ENCODE measurements at regions not wholly inside any gene's neighbourhood (a gene's known extent, or its start where the extent isn't known, plus 50 kb on each side); places are given as distances from the start of the nearest gene placed in this dataset.

GRCh38 chr10:3475367-3475766, 302.8 kb upstream of the PITRM1 start:
- Mint-ChIP-seq H3K4me1 (peaks cover 12 to 22% (median 15%) of the 10 kb centered on the region in 3 donors), H3K9me3 (peaks cover 0 to 3% (median 0%) of the 10 kb centered on the region in 3 donors), H3K27ac (no peak overlapping the region), H3K27me3 (peaks cover 5% of the 10 kb centered on the region), H3K36me3 (peaks cover 9% of the 10 kb centered on the region), H3K4me3 (no peak overlapping the region)

DNA sequence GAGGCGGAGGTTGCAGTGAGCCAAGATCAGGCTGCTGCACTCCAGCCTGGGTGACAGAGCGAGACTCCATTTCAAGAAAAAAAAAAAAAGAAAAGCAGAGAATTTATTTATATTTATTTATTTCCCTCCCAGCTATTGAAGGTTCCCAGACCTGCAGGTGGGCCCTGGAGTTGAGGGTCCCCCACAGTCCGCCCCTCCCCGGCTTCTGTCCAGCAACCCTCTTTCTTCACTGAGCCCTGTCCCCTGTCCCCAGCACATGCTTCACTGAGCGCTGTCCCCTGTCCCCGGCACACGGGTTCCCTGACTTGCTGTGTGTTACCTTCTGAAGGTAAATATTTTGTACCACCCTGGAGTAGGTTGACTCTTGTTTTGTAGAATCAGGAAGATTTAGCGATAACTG, 301.7 kb upstream of the PITRM1 start:
- H3K27ac Mint-ChIP-seq: no peak overlapping the region

DNA sequence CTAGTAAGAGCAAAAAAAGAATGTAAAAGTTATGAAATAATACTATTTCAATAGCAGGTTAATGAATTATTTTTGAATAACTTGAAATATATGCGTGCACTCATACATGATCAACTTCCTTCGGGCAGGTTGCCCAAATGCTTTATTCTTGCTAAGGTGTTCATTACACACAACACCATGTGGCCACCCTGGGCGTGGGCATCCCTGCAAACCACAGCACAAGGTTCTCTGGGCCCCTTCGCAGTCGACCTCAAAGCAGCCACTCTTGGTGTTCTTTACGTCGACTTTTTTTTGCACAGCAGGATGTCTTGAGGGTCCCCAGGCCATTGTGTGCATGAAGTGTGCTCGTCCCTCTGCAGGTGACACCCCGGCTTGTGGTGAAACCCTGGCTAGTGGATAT, 300.7 kb upstream of the PITRM1 start:
- Mint-ChIP-seq H3K4me3 (peak overlapping the region; percentile 47 to 95 (median 86)), H3K9me3 (no peaks in the 10 kb centered on the region), H3K4me1 (peaks cover 12 to 16% (median 13%) of the 10 kb centered on the region in 3 donors), H3K36me3 (peaks cover 5% of the 10 kb centered on the region), H3K27me3 (peaks cover 4% of the 10 kb centered on the region), H3K27ac (peak overlapping the region in 1 of 3 donors; percentile 87)

More for the DNA sequence above, 301.7 kb upstream of the PITRM1 start:
- Mint-ChIP-seq H3K4me1 (peaks cover 12 to 18% (median 13%) of the 10 kb centered on the region in 3 donors), H3K9me3 (peaks cover 0 to 3% (median 0%) of the 10 kb centered on the region in 3 donors), H3K4me3 (no peak overlapping the region), H3K36me3 (peaks cover 5% of the 10 kb centered on the region), H3K27me3 (peaks cover 4% of the 10 kb centered on the region)

- Mint-ChIP-seq H3K4me1 (peaks cover 11 to 14% (median 12%) of the 10 kb centered on the region in 3 donors), H3K9me3 (no peaks in the 10 kb centered on the region), H3K27ac (peak overlapping the region; percentile 36 to 87 (median 77)), H3K4me3 (peak overlapping the region; percentile 47 to 95 (median 86)), H3K27me3 (peaks cover 4% of the 10 kb centered on the region), H3K36me3 (peaks cover 5% of the 10 kb centered on the region)
These were observed 299.9 kb upstream of the PITRM1 start for GRCh38 chr10:3472287-3473051.

GRCh38 chr10:3471927-3472286, 299.3 kb upstream of the PITRM1 start:
- H3K27me3 Mint-ChIP-seq: peaks cover 4% of the 10 kb centered on the region
- peak overlapping the region; percentile 47 to 95 (median 86) for H3K4me3 Mint-ChIP-seq
- peak overlapping the region; percentile 36 to 87 (median 77) for H3K27ac Mint-ChIP-seq
- H3K4me1 Mint-ChIP-seq: peaks cover 11 to 14% (median 12%) of the 10 kb centered on the region in 3 donors
- no peaks in the 10 kb centered on the region for H3K9me3 Mint-ChIP-seq
- H3K36me3 Mint-ChIP-seq: peaks cover 5% of the 10 kb centered on the region

- H3K27ac Mint-ChIP-seq: peak overlapping the region in 1 of 3 donors; percentile 87
- H3K4me3 Mint-ChIP-seq: peak overlapping the region in 2 of 4 donors; percentile 47 to 61
These were observed 298.9 kb upstream of the PITRM1 start for GRCh38 chr10:3471472-3471871.

DNA sequence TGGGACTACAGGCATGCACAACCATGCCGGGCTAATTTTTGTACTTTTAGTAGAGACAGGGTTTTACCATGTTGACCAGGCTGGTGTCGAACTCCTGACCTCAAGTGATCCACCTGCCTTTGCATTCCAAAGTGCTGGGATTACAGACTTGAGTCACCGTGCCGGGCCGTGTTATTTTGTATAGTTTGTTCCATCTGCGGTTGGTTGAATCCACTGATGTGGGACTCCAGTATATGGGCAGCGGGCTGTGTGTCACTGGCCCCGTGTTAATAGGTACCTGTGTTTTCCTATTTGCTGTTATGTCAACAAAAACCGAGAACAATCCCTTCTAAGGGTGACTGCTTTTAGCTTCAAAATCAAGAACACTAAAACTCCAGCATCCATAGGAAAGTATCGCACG, 297.6 kb upstream of the PITRM1 start:
- Mint-ChIP-seq H3K9me3 (no peaks in the 10 kb centered on the region), H3K27ac (no peak overlapping the region), H3K27me3 (peaks cover 4% of the 10 kb centered on the region), H3K4me1 (peaks cover 11 to 14% (median 12%) of the 10 kb centered on the region in 3 donors), H3K4me3 (no peak overlapping the region), H3K36me3 (peaks cover 3% of the 10 kb centered on the region)

More at GRCh38 chr10:3471472-3471871, 298.9 kb upstream of the PITRM1 start:
- H3K9me3 Mint-ChIP-seq: no peaks in the 10 kb centered on the region
- peaks cover 5% of the 10 kb centered on the region for H3K36me3 Mint-ChIP-seq
- H3K4me1 Mint-ChIP-seq: peaks cover 11 to 14% (median 12%) of the 10 kb centered on the region in 3 donors
- H3K27me3 Mint-ChIP-seq: peaks cover 4% of the 10 kb centered on the region

DNA sequence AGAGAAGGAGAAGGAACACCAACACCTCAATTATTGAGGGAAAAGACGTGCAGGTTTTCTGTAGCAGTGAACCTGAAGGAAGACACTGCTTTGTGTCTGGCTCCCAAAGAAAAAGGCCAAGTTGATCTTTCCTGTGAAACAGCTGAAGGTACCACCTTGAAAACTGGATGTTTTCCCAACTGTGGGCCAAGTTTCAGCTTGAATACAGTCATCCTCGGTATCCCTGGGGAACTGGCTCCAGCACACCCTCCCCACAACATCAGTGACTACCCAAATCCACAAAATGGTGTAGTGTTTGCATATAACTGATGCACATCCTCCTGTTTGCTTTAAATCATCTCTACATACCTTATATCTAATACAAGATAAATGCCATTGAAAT, 297.0 kb upstream of the PITRM1 start:
- no peaks in the 10 kb centered on the region for H3K9me3 Mint-ChIP-seq
- peaks cover 3% of the 10 kb centered on the region for H3K36me3 Mint-ChIP-seq
- H3K27ac Mint-ChIP-seq: no peak overlapping the region
- H3K4me1 Mint-ChIP-seq: peaks cover 11 to 14% (median 12%) of the 10 kb centered on the region in 3 donors
- H3K27me3 Mint-ChIP-seq: peaks cover 4% of the 10 kb centered on the region
- no peak overlapping the region for H3K4me3 Mint-ChIP-seq

- Mint-ChIP-seq H3K27ac (no peak overlapping the region), H3K36me3 (peaks cover 3% of the 10 kb centered on the region), H3K4me1 (peaks cover 11 to 14% (median 12%) of the 10 kb centered on the region in 3 donors), H3K4me3 (peak overlapping the region in 1 of 4 donors; percentile 52), H3K27me3 (peaks cover 3% of the 10 kb centered on the region), H3K9me3 (no peaks in the 10 kb centered on the region)
These were observed 296.5 kb upstream of the PITRM1 start for GRCh38 chr10:3468919-3469638.

DNA sequence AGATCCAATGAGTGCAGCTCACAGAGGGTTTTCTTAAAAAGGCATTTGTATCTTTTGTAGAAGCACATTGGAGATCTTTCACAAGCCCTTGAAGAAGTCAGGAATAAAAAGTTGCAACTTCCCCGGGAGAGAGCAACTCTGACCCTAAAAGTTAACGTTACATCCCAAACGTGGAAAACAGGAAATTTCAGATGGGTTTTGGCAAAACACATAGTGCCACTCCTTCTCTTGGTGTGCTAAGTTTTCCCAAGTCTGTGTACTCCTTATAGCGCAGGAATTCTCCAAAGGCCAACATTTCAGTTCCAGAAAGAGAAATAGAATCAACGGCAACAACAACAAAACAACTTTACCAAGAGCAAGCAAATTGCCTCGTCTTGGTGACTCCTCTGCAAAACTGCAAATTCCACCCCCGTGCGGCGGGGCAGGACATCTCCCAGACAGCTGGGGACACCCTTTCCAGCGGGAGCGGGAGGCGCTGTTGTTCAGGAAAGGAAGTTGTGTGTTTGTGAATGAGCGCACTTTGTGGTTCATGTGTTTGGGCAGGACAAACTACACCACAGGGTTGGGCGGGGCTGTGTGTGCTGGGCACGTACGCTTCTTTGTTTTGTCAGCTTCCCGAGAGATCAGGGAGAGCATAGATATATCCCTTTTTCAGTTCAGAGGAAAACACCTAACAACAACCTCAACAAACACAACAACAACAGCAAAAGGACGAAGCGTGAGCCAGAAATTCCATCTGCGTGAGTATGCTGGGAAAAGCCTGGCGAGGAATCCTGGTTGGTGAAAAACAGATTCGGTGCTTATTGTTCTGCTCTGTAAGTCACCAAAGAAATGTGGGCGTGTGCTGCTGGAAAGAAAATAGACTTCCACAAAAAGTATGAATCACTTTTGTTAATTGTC, 294.7 kb upstream of the PITRM1 start:
- H3K27ac Mint-ChIP-seq: peak overlapping the region in 1 of 3 donors; percentile 39
- no peaks in the 10 kb centered on the region for H3K9me3 Mint-ChIP-seq
- H3K27me3 Mint-ChIP-seq: peaks cover 3% of the 10 kb centered on the region
- H3K36me3 Mint-ChIP-seq: peaks cover under 1% of the 10 kb centered on the region
- peaks cover 4 to 5% (median 5%) of the 10 kb centered on the region in 3 donors for H3K4me1 Mint-ChIP-seq
- H3K4me3 Mint-ChIP-seq: no peak overlapping the region

DNA sequence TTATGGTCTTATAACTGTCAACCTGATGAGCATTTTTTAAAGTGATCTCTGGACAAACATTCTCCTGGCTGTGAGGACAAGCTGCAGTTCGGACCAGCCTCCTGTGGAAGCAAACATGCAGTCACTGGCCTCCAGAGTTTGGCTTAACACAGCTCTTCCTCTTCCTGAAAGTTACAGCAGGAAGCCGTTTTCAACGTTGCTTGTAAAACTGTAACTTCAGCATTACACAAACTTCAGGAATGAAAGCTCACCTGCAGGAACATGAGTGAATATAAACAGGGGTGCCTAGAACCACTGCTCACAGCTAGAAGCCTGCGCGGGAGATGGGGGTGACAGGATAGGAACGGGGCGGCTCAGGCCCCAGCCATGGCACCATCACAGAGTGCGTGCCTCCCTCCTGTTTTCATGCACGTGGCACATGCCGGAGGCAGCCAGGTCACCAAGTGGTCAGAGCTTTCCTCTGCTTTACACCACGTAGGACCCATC, 292.9 kb upstream of the PITRM1 start:
- Mint-ChIP-seq H3K36me3 (peaks cover 2% of the 10 kb centered on the region), H3K4me1 (peaks cover 0 to 2% (median 0%) of the 10 kb centered on the region in 3 donors), H3K4me3 (no peak overlapping the region), H3K27me3 (peaks cover 2% of the 10 kb centered on the region), H3K27ac (no peak overlapping the region), H3K9me3 (no peaks in the 10 kb centered on the region)

- Mint-ChIP-seq H3K27ac (no peak overlapping the region), H3K27me3 (no peaks in the 10 kb centered on the region), H3K9me3 (no peaks in the 10 kb centered on the region), H3K4me1 (peaks cover 0 to 2% (median 0%) of the 10 kb centered on the region in 3 donors), H3K36me3 (peaks cover 2% of the 10 kb centered on the region), H3K4me3 (no peak overlapping the region)
These were observed 292.3 kb upstream of the PITRM1 start for GRCh38 chr10:3464760-3465405.

DNA sequence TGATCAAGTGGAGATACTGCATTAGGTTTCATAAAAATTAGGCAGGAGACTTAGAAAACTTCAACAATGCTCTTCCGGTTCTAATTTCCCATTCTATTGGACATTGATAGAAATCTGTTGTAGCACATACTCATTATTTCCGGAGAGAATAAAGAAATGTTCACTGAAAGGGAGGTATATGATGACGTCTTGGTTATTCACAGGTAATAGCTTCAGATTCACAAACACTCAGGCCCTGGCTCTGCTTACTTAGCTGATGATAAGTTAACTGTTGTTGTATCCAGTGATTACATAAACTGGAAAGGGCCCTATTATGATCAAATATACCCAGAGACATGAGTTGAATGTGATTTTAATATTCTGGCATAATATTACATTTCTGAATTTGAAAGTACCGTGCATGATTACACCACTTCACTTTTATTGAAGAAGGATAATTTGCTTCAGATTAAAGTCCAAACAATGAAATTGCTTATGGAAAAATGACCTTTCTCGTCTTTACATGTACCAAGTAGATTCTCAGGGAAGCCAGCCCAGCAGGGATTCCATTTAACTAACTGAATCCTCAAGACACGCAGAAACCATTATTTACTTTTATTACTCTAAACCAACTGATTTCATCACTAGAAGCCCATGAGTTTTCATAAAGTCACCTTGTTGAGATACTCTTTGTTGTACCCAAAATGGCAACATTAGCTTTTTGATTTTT, 288.0 kb upstream of the PITRM1 start:
- Mint-ChIP-seq H3K4me3 (no peak overlapping the region), H3K27ac (no peak overlapping the region), H3K9me3 (no peaks in the 10 kb centered on the region), H3K4me1 (peaks cover 0 to 4% (median 0%) of the 10 kb centered on the region in 3 donors), H3K27me3 (no peaks in the 10 kb centered on the region), H3K36me3 (peaks cover 4% of the 10 kb centered on the region)
